ENCODE measurements at regions not wholly inside any gene's neighbourhood (a gene's known extent, or its start where the extent isn't known, plus 50 kb on each side); places are given as distances from the start of the nearest gene placed in this dataset.

- TF ChIP-seq EZH2 (IDR thresholded peaks at IDR 0.05; ENCODE audit: insufficient read depth, poor library complexity, severe bottlenecking) (no peak), EZH2phosphoT487 (IDR thresholded peaks at IDR 0.05; ENCODE audit: insufficient read depth, low read depth) (no peak)
These were observed 270.5 kb downstream of the TCERG1L start for GRCh38 chr10:131041031-131041430.

Measured in GM23248 (cell line).